Activated CD8-positive, alpha-beta memory T cell treated with anti-CD3 and anti-CD28 coated beads, Interleukin-2, amount 50 U/mL, for 48 hours (primary cell): ENCODE measurements at regions not wholly inside any gene's neighbourhood (a gene's known extent, or its start where the extent isn't known, plus 50 kb on each side); places are given as distances from the start of the nearest gene placed in this dataset.
"Not testable (repeated sequence)": the region's sequence is repeated elsewhere in the genome, so short reads cannot be mapped to it uniquely, and the experiment has no call there.

Experiments
- DNase-seq: peaks from one replicate; pipeline ENCODE4 v3.0.0-alpha.2; 2020

DNA sequence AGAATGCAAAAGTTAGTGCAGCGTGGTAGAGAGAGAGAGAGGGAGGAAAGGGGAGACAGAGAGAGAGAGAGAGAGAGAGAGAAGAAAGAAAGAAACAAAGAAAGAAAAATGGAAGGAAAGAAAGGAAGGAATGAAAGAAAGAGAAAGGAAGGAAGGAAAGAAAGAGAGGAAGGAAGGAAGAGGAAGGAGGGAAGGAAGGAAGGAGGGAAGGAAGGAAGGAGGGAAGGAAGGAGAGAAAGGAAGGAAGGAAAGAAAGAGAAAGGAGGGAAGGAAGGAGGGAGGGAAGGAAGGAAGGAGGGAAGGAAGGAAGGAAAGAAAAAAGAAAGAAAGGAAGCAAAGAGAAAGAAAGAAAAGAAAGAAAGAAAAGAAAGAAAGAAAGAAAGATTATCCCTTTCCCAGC is 209.8 kb upstream of the MYO3A start:
- DNase-seq = no peak

DNA sequence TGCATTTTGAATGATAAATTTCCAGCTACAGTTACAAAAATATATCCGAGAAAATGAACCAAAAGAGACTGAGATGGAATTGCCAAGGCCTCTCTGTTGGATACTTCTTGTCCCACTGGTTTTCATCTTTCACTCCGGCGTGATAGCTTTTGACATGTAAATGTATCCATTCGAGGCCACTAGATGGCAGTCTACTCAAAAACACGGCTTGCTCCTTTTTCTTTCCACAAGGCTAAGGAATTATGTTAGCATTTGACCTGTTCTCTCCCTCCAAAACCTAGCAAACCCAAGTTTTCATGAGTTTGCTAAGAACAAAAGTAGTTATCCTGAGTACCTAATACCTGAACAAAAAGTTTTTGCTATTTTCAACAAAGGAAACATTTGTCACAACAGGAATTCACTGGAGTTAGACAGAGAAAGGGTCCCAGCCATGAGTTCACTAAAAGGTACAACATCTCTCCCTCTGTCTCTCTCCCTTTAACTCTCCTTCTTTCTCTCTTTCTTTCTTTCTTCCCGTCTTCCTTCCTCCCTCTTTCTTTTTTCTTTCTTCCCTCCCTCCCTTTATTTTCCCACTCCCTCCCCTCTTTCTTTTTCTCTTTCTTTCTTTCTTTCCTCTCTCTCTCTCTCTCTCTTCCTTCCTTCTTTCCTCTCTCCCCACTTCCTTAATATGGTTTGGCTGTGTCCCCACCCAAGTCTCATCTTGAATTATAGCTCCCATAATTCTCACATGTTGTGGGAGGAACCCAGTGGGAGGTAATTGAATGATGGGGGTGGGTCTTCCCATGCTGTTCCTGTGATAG is 207.9 kb upstream of the MYO3A start:
- DNase-seq = no peak

GRCh38 chr10:25738776-25739175 is 195.3 kb upstream of the MYO3A start:
- DNase-seq = no peak

GRCh38 chr10:25743832-25744231 is 190.2 kb upstream of the MYO3A start:
- no peak for DNase-seq

DNA sequence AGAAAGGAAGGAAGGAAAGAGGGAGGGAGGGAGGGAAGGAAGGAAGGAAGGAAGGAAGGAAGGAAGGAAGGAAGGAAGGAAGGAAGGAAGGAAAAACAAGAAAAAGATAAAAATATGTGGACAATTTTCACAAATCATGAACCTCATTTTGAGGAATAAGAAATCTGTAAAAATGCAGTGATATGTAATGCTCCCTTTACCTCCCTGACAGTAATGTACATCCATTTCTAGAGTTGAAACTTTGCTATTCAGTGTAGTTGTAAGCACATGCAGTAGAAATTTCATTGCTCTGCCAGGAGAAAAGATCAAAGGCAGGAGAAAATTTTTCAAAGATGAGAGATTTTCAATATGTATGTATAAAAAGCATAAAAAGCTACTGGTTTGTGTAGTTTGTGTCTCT is 189.5 kb upstream of the MYO3A start:
- no peak for DNase-seq

DNA sequence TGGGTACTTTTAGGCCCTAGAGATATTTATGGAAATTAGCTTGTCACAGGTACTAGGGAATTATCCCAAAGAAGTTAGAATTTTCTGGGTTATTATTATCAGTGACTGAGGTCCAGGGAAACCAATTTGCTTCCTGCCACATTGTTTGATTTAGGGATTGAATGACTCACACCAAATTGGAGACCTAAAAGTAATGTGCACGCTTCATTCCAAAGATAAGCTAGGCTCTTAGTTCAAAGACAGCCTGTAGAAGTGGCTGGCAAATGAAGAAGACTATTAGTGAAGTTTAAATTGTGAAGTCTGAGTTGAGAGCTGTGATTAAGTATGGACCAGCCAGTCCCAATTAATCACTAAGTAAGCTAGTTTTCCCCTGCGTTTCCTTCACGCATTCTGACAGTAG is 188.1 kb upstream of the MYO3A start:
- DNase-seq = no peak

- DNase-seq = no peak
Measured at GRCh38 chr10:25747084-25747483, 186.9 kb upstream of the MYO3A start.

DNA sequence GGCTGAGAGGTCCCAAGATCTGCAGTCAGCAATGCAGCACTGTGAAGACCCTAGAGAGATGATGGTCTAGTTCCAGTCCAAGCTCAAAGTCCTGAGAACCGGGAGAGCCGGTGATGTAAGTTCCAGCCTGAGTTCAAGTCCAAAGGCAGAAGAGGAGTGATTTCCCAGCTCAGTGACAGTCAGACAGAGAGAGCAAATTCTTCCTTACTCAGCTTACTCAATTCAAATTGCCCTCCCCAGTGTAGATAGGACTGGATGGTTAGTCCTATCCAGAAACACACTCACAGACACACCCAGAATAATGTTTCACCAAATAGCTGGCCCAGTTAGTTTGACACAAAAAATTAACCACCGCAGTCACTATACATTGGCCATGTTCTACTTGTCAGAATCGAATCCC is 185.5 kb upstream of the MYO3A start:
- DNase-seq = no peak

- no peak for DNase-seq
Measured at GRCh38 chr10:25753776-25754175, 180.3 kb upstream of the MYO3A start.

DNA sequence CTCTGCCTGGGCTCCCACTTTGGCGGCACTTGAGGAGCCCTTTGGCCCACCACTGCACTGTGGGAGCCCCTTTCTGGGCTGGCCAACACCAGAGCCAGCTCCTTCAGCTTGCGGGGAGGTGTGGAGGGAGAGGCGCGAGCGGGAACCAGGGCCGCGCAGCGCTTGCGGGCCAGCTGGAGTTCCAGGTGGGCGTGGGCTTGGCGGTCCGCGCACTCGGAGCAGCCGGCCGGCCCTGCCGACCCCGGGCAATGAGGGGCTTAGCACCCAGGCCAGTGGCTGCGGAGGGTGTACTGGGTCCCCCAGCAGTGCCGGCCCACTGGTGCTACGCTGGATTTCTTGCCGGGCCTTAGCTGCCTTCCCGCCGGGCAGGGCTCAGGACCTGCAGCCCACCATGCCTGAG is 178.2 kb upstream of the MYO3A start:
- not testable (repeated sequence) for DNase-seq

DNA sequence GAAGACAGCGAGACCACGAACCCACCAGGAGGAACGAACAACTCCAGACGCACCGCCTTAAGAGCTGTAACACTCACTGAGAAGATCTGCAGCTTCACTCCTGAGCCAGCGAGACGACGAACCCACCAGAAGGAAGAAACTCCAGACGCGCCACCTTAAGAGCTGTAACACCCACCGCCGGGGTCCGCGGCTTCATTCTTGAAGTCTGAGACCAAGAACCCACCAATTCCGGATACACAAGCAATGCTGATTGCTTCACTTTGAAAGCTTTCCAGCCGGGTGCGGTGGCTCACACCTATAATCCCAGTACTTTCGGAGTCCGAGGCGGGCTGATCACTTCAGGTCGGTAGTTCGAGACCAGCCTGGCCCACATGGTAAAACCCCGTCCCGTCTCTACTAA is 177.2 kb upstream of the MYO3A start:
- no peak for DNase-seq

DNA sequence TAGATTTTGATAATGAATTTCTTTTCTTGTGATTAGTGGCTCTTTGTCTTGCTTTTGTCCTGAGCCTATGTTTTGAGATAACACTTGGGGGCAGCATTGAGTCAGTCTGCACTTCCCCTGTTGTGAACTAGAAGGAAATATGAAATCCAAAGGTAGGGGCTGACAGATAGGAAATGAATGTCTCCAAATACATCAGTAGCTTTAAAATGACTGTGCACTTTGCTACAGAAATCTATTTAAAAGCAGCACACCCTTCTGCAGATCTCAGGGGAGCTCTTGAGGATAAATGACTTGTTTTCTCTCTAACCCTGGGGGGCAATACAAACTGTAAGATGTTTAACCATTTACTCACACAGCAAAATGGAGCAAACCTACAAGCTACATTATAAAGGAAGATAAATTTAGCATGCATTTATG is 176.0 kb upstream of the MYO3A start:
- no peak for DNase-seq

GRCh38 chr10:25758511-25758910 is 175.5 kb upstream of the MYO3A start:
- no peak for DNase-seq

GRCh38 chr10:25761937-25762336 is 172.1 kb upstream of the MYO3A start:
- DNase-seq = no peak

DNA sequence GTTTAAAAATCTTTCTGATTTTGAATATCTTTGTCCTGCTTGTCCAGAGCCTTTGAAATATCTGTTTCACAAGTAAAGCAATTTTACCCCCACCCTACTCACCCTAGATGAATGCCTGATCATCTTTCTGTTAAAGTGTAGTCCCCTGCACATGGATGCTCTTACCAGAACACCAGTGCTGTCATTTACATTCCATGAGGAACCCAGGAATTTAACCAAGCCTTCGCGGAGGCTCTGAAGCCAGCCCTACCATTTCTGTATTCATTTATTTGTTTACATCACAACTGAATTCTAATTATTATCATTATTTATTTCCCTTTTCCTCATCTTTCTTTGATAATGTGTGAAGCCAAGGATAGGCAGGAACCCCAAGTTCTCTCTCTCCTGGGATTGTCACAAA is 167.8 kb upstream of the MYO3A start:
- no peak for DNase-seq

DNA sequence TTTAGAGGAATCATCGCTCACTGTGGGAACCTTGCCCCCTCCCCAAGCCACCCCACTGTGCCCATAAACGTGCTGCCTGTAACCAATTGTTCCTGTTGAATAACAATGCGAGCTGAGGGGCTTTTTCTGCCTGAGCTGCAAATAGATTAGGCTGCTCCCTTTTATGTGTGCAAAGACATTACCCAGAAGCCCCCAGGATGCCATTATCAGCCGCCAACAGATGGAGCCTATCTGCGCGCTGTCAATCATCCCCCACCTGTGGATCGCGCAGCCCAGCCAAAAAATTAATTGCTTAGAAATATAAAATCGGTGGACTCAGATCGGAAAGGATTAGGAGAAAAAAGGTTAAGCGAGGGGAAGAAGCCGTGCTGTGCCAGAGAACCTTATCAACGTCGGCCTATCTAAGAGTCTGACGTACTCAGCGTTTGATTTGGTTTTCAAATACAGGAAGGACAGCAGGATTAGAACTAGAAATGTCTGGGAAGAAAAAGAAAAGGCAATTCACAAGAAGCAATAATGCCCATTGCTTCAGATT is 167.3 kb upstream of the MYO3A start:
- no peak for DNase-seq

- DNase-seq = no peak
Measured at GRCh38 chr10:25768167-25768566, 165.9 kb upstream of the MYO3A start.

DNA sequence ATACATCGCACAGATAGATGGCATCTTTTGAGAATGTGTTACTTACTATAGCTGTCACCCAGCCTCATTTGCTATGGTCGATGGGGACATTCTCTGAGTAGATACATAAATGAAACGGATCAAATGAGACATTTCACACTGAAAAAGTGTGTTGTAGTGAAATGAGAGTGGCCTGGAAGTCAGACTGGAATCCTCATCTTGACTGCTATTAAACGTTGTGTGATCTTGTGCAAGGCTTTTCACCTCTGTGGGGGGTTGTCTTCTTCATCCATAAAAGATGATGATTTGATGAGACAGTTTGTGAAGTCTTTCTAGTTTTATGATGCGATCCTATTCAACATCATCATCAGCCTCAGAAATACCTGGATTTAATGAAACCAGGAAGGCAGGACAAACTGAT is 155.4 kb upstream of the MYO3A start:
- DNase-seq = no peak

GRCh38 chr10:25786161-25786560 is 147.9 kb upstream of the MYO3A start:
- DNase-seq = no peak

GRCh38 chr10:25786899-25787298 is 147.1 kb upstream of the MYO3A start:
- no peak for DNase-seq

DNA sequence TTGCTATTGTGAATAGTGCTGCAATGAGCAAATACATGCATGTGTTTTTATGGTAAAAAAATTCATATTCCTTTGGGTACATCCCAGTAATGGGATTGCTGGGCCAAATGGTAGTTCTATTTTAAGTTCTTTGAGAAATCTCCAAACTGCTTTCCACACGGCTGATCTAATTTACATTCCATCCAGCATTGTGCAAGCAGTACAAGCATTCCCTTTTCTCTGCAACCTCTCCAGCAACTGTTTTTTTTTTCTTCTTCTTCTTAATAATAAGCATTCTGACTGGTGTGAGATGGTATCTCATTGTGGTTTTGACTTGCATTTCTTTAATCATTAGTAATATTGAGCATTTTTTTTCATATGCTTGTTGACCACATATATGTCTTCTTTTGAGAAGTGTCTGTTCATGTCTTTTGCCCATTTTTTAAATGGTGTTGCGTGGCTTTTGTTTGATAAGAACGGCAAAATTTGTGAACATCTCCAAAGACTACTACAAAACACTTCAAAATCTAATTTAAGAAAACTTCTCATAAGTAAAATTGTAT is 136.1 kb upstream of the MYO3A start:
- DNase-seq = no peak

GRCh38 chr10:25804505-25804904 is 129.5 kb upstream of the MYO3A start:
- no peak for DNase-seq

GRCh38 chr10:25805986-25806385 is 128.0 kb upstream of the MYO3A start:
- DNase-seq = no peak

GRCh38 chr10:25808372-25808771 is 125.7 kb upstream of the MYO3A start:
- no peak for DNase-seq
